Right lobe of liver (tissue), 6 donors: ENCODE measurements at regions not wholly inside any gene's neighbourhood (a gene's known extent, or its start where the extent isn't known, plus 50 kb on each side); places are given as distances from the start of the nearest gene placed in this dataset.

Experiments used
- ATAC-seq, 4 donors: fragments of 200-7000 bp; cut with Tn5 transposase; one replicate each; pipeline ENCODE4 v1.9.1; 2020; ENCODE audit warnings: mild to moderate bottlenecking in 4 of 4, moderate library complexity in 4 of 4
- DNase-seq, 3 donors: peaks; one replicate each; pipeline ENCODE4 v3.0.0-alpha.2; 2020
- H3K27ac ChIP-seq, 3 donors: fragments of 200-600 bp; one replicate each; pipeline ENCODE4 v1.8.0; 2022
- H3K27me3 ChIP-seq, 2 donors: fragments of 200-600 bp; one replicate each; pipeline ENCODE4 v1.8.0; 2022
- H3K36me3 ChIP-seq, 4 donors: fragments of 200-600 bp; sonication (generic) in 1 of 4; one replicate each; pipeline versions ENCODE4 v1.5.1 to v1.8.0; 2017 to 2022; ENCODE audit warnings: control low read depth in 1 of 4
- H3K4me1 ChIP-seq, 4 donors: fragments of 200-600 bp; sonication (generic) in 1 of 4; one replicate each; pipeline versions ENCODE4 v1.5.1 to v1.8.0; 2017 to 2022; ENCODE audit warnings: control low read depth in 1 of 4
- H3K4me3 ChIP-seq, 3 donors: fragments of 200-600 bp; one replicate each; pipeline ENCODE4 v1.8.0; 2022
- H3K9me3 ChIP-seq, 4 donors: fragments of 200-600 bp; sonication (generic) in 1 of 4; one replicate each; pipeline versions ENCODE4 v1.5.1 to v1.8.0; 2017 to 2022; ENCODE audit warnings: control low read depth in 1 of 4
- CTCF ChIP-seq, 4 donors: fragments of 200-600 bp in 3 of 4; fragments of 450-650 bp in 1 of 4; IDR thresholded peaks; one replicate each; pipeline versions ENCODE4 v1.5.1 to v1.8.0; 2016 to 2022; ENCODE audit warnings: antibody characterized with exemption in 4 of 4, mild to moderate bottlenecking in 2 of 4
- POLR2A ChIP-seq: fragments of 450-650 bp; IDR thresholded peaks from one replicate; pipeline ENCODE4 v1.6.1; 2017; ENCODE audit warnings: antibody characterized with exemption, mild to moderate bottlenecking
- WGBS: methylation state at CpG from one replicate; pipeline ENCODE4 v1.1.6; 2018; ENCODE audit warnings: low coverage, low lambda C conversion rate; ENCODE audit not compliant: insufficient coverage; ENCODE audit errors: missing lambda C conversion rate; 5-methylcytosine and 5-hydroxymethylcytosine counted together
- intact Hi-C, 2 donors: fragments of 100-400 bp; cut with DNase I; formaldehyde crosslinking; loops; one replicate each; pipeline versions ENCODE4 v1.11.2 to v1.14.1; 2022
- donor health status: DM: no; HTN: yes; CAD: no.
- donor health status: DM: no; HTN: no; CAD: no.
- donor health status: DM: no; HTN: no; CAD: no.
- donor health status: DM: no; HTN: yes; CAD: no.
- donor health status: DM: no; HTN: yes; CAD: no.

GRCh38 chr13:84951128-84951527 is 848.1 kb downstream of the SLITRK6 start:
- intact Hi-C loops = no loop called here
- no peak overlapping the region for H3K4me3 ChIP-seq
- DNase-seq (no peak), ATAC-seq (no peak)
- H3K27me3 ChIP-seq = no peaks in the 10 kb centered on the region
- no peaks in the 10 kb centered on the region for H3K9me3 ChIP-seq
- TF ChIP-seq POLR2A (no peak), CTCF (IDR thresholded peaks at IDR 0.05) (no peak)
- H3K27ac ChIP-seq = no peak overlapping the region
- H3K36me3 ChIP-seq = no peaks in the 10 kb centered on the region
- no peaks in the 10 kb centered on the region for H3K4me1 ChIP-seq
- 57% methylated on average over 1 of the region's 1 CpG for WGBS

- intact Hi-C loops = no loop called here
- no peak for ATAC-seq
- TF ChIP-seq CTCF (IDR thresholded peaks at IDR 0.05) (no peak), POLR2A (no peak)
- Histone ChIP-seq H3K36me3 (no peaks in the 10 kb centered on the region), H3K27me3 (no peaks in the 10 kb centered on the region), H3K4me3 (no peak overlapping the region), H3K27ac (no peak overlapping the region), H3K4me1 (no peaks in the 10 kb centered on the region), H3K9me3 (no peaks in the 10 kb centered on the region)
- no peak for DNase-seq
- WGBS = 48% methylated on average over 2 of the region's 2 CpGs
Measured at GRCh38 chr13:84946192-84946591, 853.0 kb downstream of the SLITRK6 start.

GRCh38 chr13:84940798-84941197 is 858.4 kb downstream of the SLITRK6 start:
- no peaks in the 10 kb centered on the region for H3K9me3 ChIP-seq
- no peak overlapping the region for H3K4me3 ChIP-seq
- no peaks in the 10 kb centered on the region for H3K27me3 ChIP-seq
- no peaks in the 10 kb centered on the region for H3K36me3 ChIP-seq
- H3K27ac ChIP-seq = no peak overlapping the region
- DNase-seq (no peak), ATAC-seq (no peak)
- no peak for TF ChIP-seq POLR2A
- no peak for TF ChIP-seq CTCF (IDR thresholded peaks at IDR 0.05)
- intact Hi-C loops = no loop called here
- no peaks in the 10 kb centered on the region for H3K4me1 ChIP-seq
- WGBS = 53% methylated on average over 6 of the region's 6 CpGs

DNA sequence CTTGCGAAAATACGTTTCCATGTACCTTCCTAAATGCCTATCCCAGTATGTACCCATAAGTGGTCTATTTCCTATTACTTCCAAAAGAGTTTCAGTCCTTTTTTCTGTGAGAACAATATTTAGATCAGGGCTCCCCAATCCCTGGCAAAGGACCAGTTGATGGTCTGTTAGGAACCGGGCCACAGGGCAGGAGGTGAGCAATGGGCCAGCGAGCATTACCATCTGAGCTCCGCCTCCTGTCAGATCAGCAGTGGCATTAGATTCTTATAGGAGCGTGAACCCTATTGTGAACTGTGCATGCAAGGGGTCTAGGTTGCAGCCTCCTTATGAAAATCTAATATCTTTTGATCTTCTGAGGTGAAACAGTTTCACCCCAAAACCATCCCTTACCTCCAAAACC is 859.1 kb downstream of the SLITRK6 start:
- no peak for DNase-seq
- intact Hi-C loops = no loop called here

More for the DNA sequence above, 859.1 kb downstream of the SLITRK6 start:
- 78% methylated on average over 6 of the region's 6 CpGs for WGBS
- Histone ChIP-seq H3K27ac (no peak overlapping the region), H3K4me1 (no peaks in the 10 kb centered on the region), H3K9me3 (no peaks in the 10 kb centered on the region), H3K4me3 (no peak overlapping the region), H3K27me3 (no peaks in the 10 kb centered on the region), H3K36me3 (no peaks in the 10 kb centered on the region)
- TF ChIP-seq CTCF (IDR thresholded peaks at IDR 0.05) (no peak), POLR2A (no peak)
- ATAC-seq = no peak
